IPS-20b (cell line): ENCODE measurements at regions not wholly inside any gene's neighbourhood (a gene's known extent, or its start where the extent isn't known, plus 50 kb on each side); places are given as distances from the start of the nearest gene placed in this dataset.
"Not testable (repeated sequence)": the region's sequence is repeated elsewhere in the genome, so short reads cannot be mapped to it uniquely, and the experiment has no call there.

Source experiments
- H3K27ac ChIP-seq: one replicate; pipeline ENCODE4 v1.5.1; 2013; ENCODE audit warnings: low read length
- H3K27me3 ChIP-seq: 2 replicates; pipeline ENCODE4 v1.6.1; 2013; ENCODE audit warnings: mild to moderate bottlenecking, low read length, inconsistent platforms; ENCODE audit not compliant: insufficient read depth
- H3K36me3 ChIP-seq: 2 replicates; pipeline ENCODE4 v1.6.1; 2013; ENCODE audit warnings: low read depth, mild to moderate bottlenecking, inconsistent platforms, low read length, moderate library complexity; ENCODE audit not compliant: insufficient read depth
- H3K4me1 ChIP-seq: 2 replicates; pipeline ENCODE4 v1.6.1; 2013; ENCODE audit warnings: mild to moderate bottlenecking, control low read depth, inconsistent platforms, low read length, moderate library complexity; ENCODE audit not compliant: insufficient read depth
- H3K4me3 ChIP-seq: 2 replicates; pipeline ENCODE4 v1.5.1; 2013; ENCODE audit warnings: mild to moderate bottlenecking, low read length, inconsistent platforms
- H3K9ac ChIP-seq: 2 replicates; pipeline ENCODE4 v1.6.1; 2013; ENCODE audit warnings: low read depth, mild to moderate bottlenecking, inconsistent platforms, low read length, moderate library complexity
- H3K9me3 ChIP-seq: 2 replicates; pipeline ENCODE4 v1.6.1; 2013; ENCODE audit warnings: mild to moderate bottlenecking, low read depth, low read length, inconsistent platforms; ENCODE audit not compliant: insufficient read depth

GRCh38 chr5:99008009-99008408 lies 79.2 kb upstream of the CHD1 start:
- not testable (repeated sequence) for H3K4me3 ChIP-seq, H3K36me3 ChIP-seq, H3K27me3 ChIP-seq, H3K9ac ChIP-seq, H3K27ac ChIP-seq, H3K9me3 ChIP-seq, H3K4me1 ChIP-seq

GRCh38 chr5:99005506-99005905 lies 76.7 kb upstream of the CHD1 start:
- Histone ChIP-seq H3K4me1 (no peaks in the 10 kb centered on the region; the same call in 1 of the 2 replicates), H3K4me3 (no peak overlapping the region), H3K36me3 (no peaks in the 10 kb centered on the region), H3K9ac (no peak overlapping the region), H3K9me3 (no peaks in the 10 kb centered on the region), H3K27me3 (no peaks in the 10 kb centered on the region), H3K27ac (no peak overlapping the region)

GRCh38 chr5:99004960-99005359 lies 76.2 kb upstream of the CHD1 start:
- no peak overlapping the region for H3K27ac ChIP-seq
- no peaks in the 10 kb centered on the region for H3K9me3 ChIP-seq
- no peaks in the 10 kb centered on the region; the same call in 1 of the 2 replicates for H3K4me1 ChIP-seq
- no peak overlapping the region for H3K9ac ChIP-seq
- H3K36me3 ChIP-seq, result no peaks in the 10 kb centered on the region
- no peak overlapping the region for H3K4me3 ChIP-seq
- no peaks in the 10 kb centered on the region for H3K27me3 ChIP-seq

GRCh38 chr5:99000876-99001275 lies 72.1 kb upstream of the CHD1 start:
- Histone ChIP-seq H3K36me3 (no peaks in the 10 kb centered on the region), H3K27ac (no peak overlapping the region), H3K9ac (no peak overlapping the region), H3K4me3 (no peak overlapping the region), H3K27me3 (no peaks in the 10 kb centered on the region), H3K4me1 (no peaks in the 10 kb centered on the region; the same call in 1 of the 2 replicates), H3K9me3 (no peaks in the 10 kb centered on the region)

- H3K27me3 ChIP-seq, result no peaks in the 10 kb centered on the region
- no peaks in the 10 kb centered on the region; the same call in 1 of the 2 replicates for H3K4me1 ChIP-seq
- H3K27ac ChIP-seq, result no peak overlapping the region
- no peak overlapping the region for H3K4me3 ChIP-seq
- no peaks in the 10 kb centered on the region for H3K36me3 ChIP-seq
- H3K9ac ChIP-seq, result no peak overlapping the region
- H3K9me3 ChIP-seq, result no peaks in the 10 kb centered on the region
Measured at GRCh38 chr5:99000221-99000620, 71.4 kb upstream of the CHD1 start.

- Histone ChIP-seq H3K27me3 (no peaks in the 10 kb centered on the region), H3K9ac (no peak overlapping the region), H3K4me3 (no peak overlapping the region), H3K27ac (no peak overlapping the region), H3K4me1 (no peaks in the 10 kb centered on the region; the same call in 1 of the 2 replicates), H3K9me3 (no peaks in the 10 kb centered on the region), H3K36me3 (no peaks in the 10 kb centered on the region)
Measured at GRCh38 chr5:98999631-99000030, 70.8 kb upstream of the CHD1 start.

GRCh38 chr5:98997000-98997399 lies 68.2 kb upstream of the CHD1 start:
- Histone ChIP-seq H3K4me1 (no peaks in the 10 kb centered on the region; the same call in 1 of the 2 replicates), H3K27me3 (no peaks in the 10 kb centered on the region), H3K36me3 (no peaks in the 10 kb centered on the region), H3K9me3 (no peaks in the 10 kb centered on the region), H3K9ac (no peak overlapping the region), H3K27ac (no peak overlapping the region), H3K4me3 (no peak overlapping the region)

GRCh38 chr5:98994611-98995010 lies 65.8 kb upstream of the CHD1 start:
- Histone ChIP-seq H3K4me3 (no peak overlapping the region), H3K36me3 (no peaks in the 10 kb centered on the region), H3K27ac (no peak overlapping the region), H3K9me3 (no peaks in the 10 kb centered on the region), H3K27me3 (no peaks in the 10 kb centered on the region), H3K9ac (no peak overlapping the region), H3K4me1 (no peaks in the 10 kb centered on the region)

GRCh38 chr5:98993512-98993911 lies 64.7 kb upstream of the CHD1 start:
- no peaks in the 10 kb centered on the region for H3K36me3 ChIP-seq
- H3K4me1 ChIP-seq, result no peaks in the 10 kb centered on the region
- no peaks in the 10 kb centered on the region for H3K9me3 ChIP-seq
- no peaks in the 10 kb centered on the region for H3K27me3 ChIP-seq
- no peak overlapping the region for H3K27ac ChIP-seq
- no peak overlapping the region for H3K9ac ChIP-seq
- H3K4me3 ChIP-seq, result no peak overlapping the region

GRCh38 chr5:98992552-98992951 lies 63.7 kb upstream of the CHD1 start:
- Histone ChIP-seq H3K4me1 (no peaks in the 10 kb centered on the region), H3K27ac (no peak overlapping the region), H3K36me3 (no peaks in the 10 kb centered on the region), H3K27me3 (no peaks in the 10 kb centered on the region), H3K9me3 (no peaks in the 10 kb centered on the region), H3K9ac (no peak overlapping the region), H3K4me3 (no peak overlapping the region)

- no peaks in the 10 kb centered on the region for H3K27me3 ChIP-seq
- H3K36me3 ChIP-seq, result no peaks in the 10 kb centered on the region
- no peak overlapping the region for H3K4me3 ChIP-seq
- H3K4me1 ChIP-seq, result no peaks in the 10 kb centered on the region
- H3K9ac ChIP-seq, result no peak overlapping the region
- no peaks in the 10 kb centered on the region for H3K9me3 ChIP-seq
- no peak overlapping the region for H3K27ac ChIP-seq
Measured at GRCh38 chr5:98989727-98990126, 60.9 kb upstream of the CHD1 start.

- no peaks in the 10 kb centered on the region for H3K4me1 ChIP-seq
- no peaks in the 10 kb centered on the region for H3K27me3 ChIP-seq
- H3K4me3 ChIP-seq, result no peak overlapping the region
- no peak overlapping the region for H3K27ac ChIP-seq
- H3K9ac ChIP-seq, result no peak overlapping the region
- H3K9me3 ChIP-seq, result no peaks in the 10 kb centered on the region
- H3K36me3 ChIP-seq, result no peaks in the 10 kb centered on the region
Measured at GRCh38 chr5:98986587-98986986, 57.8 kb upstream of the CHD1 start.

GRCh38 chr5:98982880-98983279 lies 54.1 kb upstream of the CHD1 start:
- Histone ChIP-seq H3K27ac (no peak overlapping the region), H3K9ac (no peak overlapping the region), H3K36me3 (no peaks in the 10 kb centered on the region), H3K9me3 (no peaks in the 10 kb centered on the region), H3K27me3 (no peaks in the 10 kb centered on the region), H3K4me3 (no peak overlapping the region), H3K4me1 (no peaks in the 10 kb centered on the region)
